Stimulated activated naive CD8-positive, alpha-beta T cell treated with anti-CD3 and anti-CD28 coated beads, Interleukin-15, Interleukin-2, amounts not matched to agents 100 U/mL and 50 U/mL, for 24 hours (primary cell): ENCODE measurements at regions not wholly inside any gene's neighbourhood (a gene's known extent, or its start where the extent isn't known, plus 50 kb on each side); places are given as distances from the start of the nearest gene placed in this dataset.
"Not testable (repeated sequence)": the region's sequence is repeated elsewhere in the genome, so short reads cannot be mapped to it uniquely, and the experiment has no call there.

Source experiments
- ATAC-seq: fragments of 150-1000 bp; cut with Tn5 transposase; one replicate; pipeline ENCODE4 v1.10.0; 2021
- DNase-seq: peaks from one replicate; pipeline ENCODE4 v3.0.0; 2021

- no peak for ATAC-seq
- no peak for DNase-seq
Observed at GRCh38 chr10:53166325-53166724, 393.7 kb upstream of the MBL2 start.

GRCh38 chr10:53162856-53163255 lies 390.3 kb upstream of the MBL2 start:
- DNase-seq (no peak), ATAC-seq (no peak)

- DNase-seq (no peak), ATAC-seq (no peak)
Observed at GRCh38 chr10:53161231-53161630, 388.6 kb upstream of the MBL2 start.

DNA sequence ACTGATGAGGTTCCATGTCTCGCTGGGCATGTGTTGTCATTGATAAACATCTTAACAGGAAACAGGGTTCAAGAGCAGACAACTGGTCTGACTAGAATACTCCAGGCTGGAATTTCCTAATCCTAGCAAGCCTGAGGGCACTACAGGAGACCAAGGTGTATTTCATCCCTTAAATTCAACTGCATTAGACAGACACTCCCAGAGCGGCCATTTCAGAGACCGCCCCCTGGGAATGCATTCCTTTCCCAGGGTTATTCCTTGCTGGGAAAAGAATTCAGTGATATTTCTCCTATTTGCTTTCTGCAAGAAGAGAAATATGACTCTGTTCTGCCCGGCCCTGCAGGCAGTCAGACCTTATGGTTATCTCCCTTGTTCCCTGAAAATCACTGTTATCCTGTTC lies 383.1 kb upstream of the MBL2 start:
- DNase-seq = not testable (repeated sequence)

GRCh38 chr10:53153831-53154230 lies 381.2 kb upstream of the MBL2 start:
- ATAC-seq (no peak), DNase-seq (no peak)

More for the DNA sequence above, 383.1 kb upstream of the MBL2 start:
- not testable (repeated sequence) for ATAC-seq

DNA sequence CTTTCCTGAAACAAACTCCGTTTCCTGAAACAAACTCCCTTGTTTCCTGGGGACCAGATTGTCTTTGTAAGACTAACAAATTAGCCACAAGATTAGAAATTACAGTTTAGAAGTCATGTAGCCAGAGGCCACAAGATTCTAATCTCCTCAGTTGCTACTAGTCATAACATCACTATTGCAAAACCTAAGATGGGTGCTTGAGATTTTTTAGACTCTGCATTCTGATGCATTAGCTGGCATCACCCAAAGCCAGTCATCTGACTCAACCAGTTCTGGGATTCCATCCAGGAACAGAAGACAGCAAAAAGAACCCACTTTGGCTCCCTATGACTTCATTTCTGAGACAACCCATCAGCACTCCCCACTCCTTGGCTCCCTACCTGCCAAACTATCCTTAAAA lies 367.9 kb upstream of the MBL2 start:
- ATAC-seq (no peak), DNase-seq (no peak)

GRCh38 chr10:53135897-53136253 lies 363.3 kb upstream of the MBL2 start:
- ATAC-seq = no peak
- no peak for DNase-seq

GRCh38 chr10:53135213-53135896 lies 362.8 kb upstream of the MBL2 start:
- no peak for DNase-seq
- ATAC-seq = no peak

GRCh38 chr10:53134050-53134449 lies 361.5 kb upstream of the MBL2 start:
- ATAC-seq (no peak), DNase-seq (no peak)

DNA sequence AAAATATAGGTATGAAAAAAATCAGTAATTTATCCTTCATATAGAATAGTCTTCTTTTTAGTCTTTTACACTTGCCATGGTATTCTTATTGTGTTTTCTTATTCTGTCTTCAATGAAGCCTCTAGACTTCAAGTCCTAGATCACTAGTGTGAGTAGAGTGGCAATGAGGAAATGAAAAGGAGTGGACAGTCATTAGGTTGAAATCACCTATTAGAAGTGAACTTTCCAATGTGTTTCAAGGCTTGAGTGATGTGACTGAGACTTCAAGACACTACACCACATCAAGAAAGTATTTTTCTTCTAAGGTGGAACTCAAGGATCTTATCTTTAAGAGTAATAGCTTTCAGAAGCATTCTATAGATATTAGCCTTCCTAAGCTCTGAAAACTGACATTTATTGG lies 357.8 kb upstream of the MBL2 start:
- DNase-seq = no peak
- no peak for ATAC-seq

GRCh38 chr10:53127686-53128085 lies 355.1 kb upstream of the MBL2 start:
- ATAC-seq (no peak), DNase-seq (no peak)

DNA sequence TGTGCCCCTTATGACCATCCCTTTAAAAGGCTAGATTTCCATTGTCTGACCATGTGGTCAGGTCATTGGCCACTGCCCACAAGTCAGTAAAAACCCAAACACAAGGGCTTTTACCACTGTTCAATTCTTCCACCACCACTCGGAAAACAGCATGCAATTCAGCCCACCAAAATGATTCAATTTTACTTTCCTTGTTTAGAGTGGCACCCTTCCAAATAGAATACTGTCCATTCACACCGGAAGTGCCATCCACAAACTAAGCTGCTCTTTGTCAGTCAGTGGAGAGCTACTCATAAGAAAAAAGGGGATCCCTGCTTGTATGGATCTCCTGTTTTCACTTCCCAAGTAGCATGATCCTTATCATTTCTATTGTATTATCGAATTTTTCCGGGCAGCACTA lies 350.7 kb upstream of the MBL2 start:
- DNase-seq (no peak), ATAC-seq (no peak)

DNA sequence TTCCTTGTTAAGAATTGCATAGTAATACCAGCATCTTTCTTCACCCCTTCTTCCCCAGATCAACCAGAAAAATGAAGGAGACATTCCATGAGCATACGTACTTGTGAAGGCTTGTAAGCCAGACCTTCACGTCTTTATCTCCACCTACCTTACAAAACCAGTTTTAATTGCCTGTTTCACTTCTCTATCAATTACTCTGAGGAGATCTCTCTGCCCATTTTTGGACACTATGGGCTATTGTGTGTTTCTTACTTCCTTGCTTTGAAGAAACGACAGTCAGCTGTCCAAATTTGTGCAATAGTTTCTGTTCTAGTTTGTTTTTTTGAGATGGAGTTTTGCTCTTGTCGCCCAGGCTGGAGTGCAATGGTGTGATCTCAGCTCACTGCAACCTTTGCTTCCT lies 349.7 kb upstream of the MBL2 start:
- no peak for DNase-seq
- no peak for ATAC-seq

- no peak for ATAC-seq
- no peak for DNase-seq
Observed at GRCh38 chr10:53115660-53116059, 343.1 kb upstream of the MBL2 start.

GRCh38 chr10:53111529-53111928 lies 338.9 kb upstream of the MBL2 start:
- ATAC-seq (no peak), DNase-seq (no peak)

DNA sequence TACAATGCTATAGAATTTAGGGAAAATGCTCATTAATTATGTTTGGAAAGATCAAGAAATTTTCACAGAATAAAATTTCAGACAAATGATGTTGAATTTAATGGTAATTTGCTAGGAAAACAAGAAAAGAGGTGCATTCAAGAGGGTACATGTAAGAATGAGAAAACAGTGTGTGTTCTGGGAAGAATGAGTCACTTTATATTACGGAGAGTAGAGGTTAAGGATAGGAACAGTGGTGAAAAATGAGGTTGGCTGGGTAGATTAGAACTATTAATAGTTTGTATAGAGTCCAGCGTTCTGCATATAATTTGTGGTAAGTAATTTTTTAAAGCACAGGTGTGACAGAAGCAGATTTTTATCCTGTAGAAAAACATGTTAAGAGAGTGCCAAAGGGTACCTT lies 336.7 kb upstream of the MBL2 start:
- no peak for ATAC-seq

DNA sequence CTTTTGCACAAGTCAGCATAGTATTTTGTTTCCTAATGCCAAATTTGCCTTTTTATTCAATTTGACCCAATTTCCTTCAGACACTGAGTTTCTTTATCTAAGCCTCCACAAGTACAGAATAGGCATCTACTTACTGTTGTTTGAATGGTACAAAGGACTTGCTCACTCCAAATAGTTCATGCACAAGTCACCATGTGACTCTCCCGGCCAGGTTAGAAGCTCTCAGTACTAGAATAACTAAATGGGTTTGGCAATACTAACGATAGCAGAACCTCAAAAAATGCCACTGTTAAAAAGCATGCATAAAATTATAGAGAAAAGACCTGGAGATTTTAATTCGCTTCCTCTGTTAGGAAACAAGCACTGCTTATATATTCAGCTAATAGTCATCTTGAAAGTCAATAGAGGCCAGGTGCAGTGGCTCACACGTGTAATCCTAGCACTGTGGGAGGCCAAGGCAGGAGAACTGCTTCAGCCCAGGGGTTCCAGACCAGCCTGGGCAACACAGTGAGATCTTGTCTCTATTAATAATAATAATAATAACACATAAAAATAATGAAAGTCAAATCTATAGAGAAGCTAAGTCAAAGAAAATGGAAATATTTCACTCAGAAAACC lies 335.8 kb upstream of the MBL2 start:
- DNase-seq (no peak), ATAC-seq (no peak)

More for the DNA sequence above, 336.7 kb upstream of the MBL2 start:
- DNase-seq = no peak

DNA sequence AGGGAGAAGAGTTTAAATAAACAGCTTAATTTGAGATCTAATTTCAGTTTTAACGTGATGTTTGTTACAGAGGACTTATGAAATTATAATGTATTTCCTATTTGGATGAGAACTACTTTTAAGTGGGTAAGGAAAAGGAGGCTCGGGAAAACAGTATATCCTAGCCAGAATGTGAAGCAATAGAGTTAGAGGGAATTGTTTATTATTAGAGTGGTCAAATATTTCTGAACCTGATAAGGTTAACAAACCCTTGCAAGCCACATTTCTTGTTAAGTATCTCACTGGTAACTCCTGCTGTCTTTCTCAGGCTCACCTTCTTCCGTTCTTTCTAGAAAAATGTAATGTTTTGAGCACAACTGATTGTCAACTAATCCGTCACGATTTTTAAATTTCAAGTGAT lies 335.1 kb upstream of the MBL2 start:
- no peak for ATAC-seq

GRCh38 chr10:53102424-53102823 lies 329.8 kb upstream of the MBL2 start:
- ATAC-seq = no peak
- DNase-seq = no peak

More for the DNA sequence above, 335.1 kb upstream of the MBL2 start:
- no peak for DNase-seq

GRCh38 chr10:53093878-53094277 lies 321.3 kb upstream of the MBL2 start:
- DNase-seq = no peak
- no peak for ATAC-seq

GRCh38 chr10:53091574-53091973 lies 319.0 kb upstream of the MBL2 start:
- ATAC-seq (no peak), DNase-seq (no peak)

DNA sequence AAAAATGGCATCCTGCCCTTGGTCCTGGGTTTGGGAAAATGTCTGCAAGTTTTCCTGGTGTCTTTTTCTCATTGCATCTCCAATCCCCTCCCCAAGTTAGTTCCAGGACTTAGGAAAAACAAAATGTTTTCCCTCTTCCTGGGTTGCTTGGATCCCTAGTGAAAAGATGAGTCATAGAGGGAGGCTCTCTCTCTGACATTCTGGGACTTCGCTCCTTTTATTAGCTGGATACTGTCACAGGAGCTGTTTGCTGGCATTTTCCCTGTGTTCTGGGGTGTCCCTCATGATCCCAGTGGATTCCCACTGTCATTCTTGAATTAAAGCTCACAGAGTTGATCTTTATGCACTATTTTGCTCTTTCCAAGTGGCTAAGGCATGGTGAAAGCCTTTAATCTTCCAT lies 316.4 kb upstream of the MBL2 start:
- no peak for ATAC-seq

GRCh38 chr10:53079283-53079682 lies 306.7 kb upstream of the MBL2 start:
- DNase-seq = no peak
- ATAC-seq = no peak

More for the DNA sequence above, 316.4 kb upstream of the MBL2 start:
- DNase-seq = no peak

GRCh38 chr10:53076948-53077347 lies 304.4 kb upstream of the MBL2 start:
- ATAC-seq (no peak), DNase-seq (no peak)
